ENCODE measurements at regions not wholly inside any gene's neighbourhood (a gene's known extent, or its start where the extent isn't known, plus 50 kb on each side); places are given as distances from the start of the nearest gene placed in this dataset.

- no peaks in the 10 kb centered on the region for H3K9me3 Mint-ChIP-seq (ENCODE audit: unreplicated experiment)
- H3K4me3 Mint-ChIP-seq (ENCODE audit: unreplicated experiment), result no peak overlapping the region
- H3K27ac Mint-ChIP-seq (ENCODE audit: unreplicated experiment), result no peak overlapping the region
- no peaks in the 10 kb centered on the region for H3K27me3 Mint-ChIP-seq (ENCODE audit: unreplicated experiment)
- H3K4me1 Mint-ChIP-seq (ENCODE audit: unreplicated experiment), result no peaks in the 10 kb centered on the region
- TF ChIP-seq, protein P1, sequence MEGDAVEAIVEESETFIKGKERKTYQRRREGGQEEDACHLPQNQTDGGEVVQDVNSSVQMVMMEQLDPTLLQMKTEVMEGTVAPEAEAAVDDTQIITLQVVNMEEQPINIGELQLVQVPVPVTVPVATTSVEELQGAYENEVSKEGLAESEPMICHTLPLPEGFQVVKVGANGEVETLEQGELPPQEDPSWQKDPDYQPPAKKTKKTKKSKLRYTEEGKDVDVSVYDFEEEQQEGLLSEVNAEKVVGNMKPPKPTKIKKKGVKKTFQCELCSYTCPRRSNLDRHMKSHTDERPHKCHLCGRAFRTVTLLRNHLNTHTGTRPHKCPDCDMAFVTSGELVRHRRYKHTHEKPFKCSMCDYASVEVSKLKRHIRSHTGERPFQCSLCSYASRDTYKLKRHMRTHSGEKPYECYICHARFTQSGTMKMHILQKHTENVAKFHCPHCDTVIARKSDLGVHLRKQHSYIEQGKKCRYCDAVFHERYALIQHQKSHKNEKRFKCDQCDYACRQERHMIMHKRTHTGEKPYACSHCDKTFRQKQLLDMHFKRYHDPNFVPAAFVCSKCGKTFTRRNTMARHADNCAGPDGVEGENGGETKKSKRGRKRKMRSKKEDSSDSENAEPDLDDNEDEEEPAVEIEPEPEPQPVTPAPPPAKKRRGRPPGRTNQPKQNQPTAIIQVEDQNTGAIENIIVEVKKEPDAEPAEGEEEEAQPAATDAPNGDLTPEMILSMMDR (IDR thresholded peaks at IDR 0.05; ENCODE audit: unreplicated experiment), result no peak
- DNase-seq (ENCODE audit: low spot score), result no peak
- no peaks in the 10 kb centered on the region for H3K36me3 Mint-ChIP-seq (ENCODE audit: low read depth, unreplicated experiment)
Measured at GRCh38 chr9:107144475-107144874, 138.6 kb upstream of the RAD23B start.

DNA sequence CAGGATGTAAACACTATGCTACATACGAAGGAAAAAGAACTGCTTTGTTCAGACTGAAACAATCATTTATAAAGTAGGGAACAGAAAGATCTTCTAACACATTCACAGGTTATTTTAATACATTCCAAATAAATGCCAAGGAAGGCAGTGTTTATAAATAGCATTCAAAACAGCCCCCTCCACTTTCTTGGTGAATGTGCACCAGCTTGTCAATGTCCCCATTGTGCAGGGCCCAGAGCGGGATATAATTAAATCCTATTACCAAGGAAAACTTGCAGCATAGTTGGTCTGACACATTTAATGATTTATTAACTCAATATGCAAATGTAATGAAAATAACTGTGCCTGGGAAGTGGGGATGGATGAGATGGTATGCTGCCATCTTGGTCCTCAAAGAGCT is 135.9 kb upstream of the RAD23B start:
- H3K27me3 Mint-ChIP-seq (ENCODE audit: unreplicated experiment), result no peaks in the 10 kb centered on the region
- no peak overlapping the region for H3K27ac Mint-ChIP-seq (ENCODE audit: unreplicated experiment)
- H3K4me1 Mint-ChIP-seq (ENCODE audit: unreplicated experiment), result no peaks in the 10 kb centered on the region
- H3K4me3 Mint-ChIP-seq (ENCODE audit: unreplicated experiment), result no peak overlapping the region
- TF ChIP-seq, protein P1 (IDR thresholded peaks at IDR 0.05; ENCODE audit: unreplicated experiment), result no peak
- H3K36me3 Mint-ChIP-seq (ENCODE audit: low read depth, unreplicated experiment), result no peaks in the 10 kb centered on the region
- H3K9me3 Mint-ChIP-seq (ENCODE audit: unreplicated experiment), result no peaks in the 10 kb centered on the region
- DNase-seq (ENCODE audit: low spot score), result no peak

DNA sequence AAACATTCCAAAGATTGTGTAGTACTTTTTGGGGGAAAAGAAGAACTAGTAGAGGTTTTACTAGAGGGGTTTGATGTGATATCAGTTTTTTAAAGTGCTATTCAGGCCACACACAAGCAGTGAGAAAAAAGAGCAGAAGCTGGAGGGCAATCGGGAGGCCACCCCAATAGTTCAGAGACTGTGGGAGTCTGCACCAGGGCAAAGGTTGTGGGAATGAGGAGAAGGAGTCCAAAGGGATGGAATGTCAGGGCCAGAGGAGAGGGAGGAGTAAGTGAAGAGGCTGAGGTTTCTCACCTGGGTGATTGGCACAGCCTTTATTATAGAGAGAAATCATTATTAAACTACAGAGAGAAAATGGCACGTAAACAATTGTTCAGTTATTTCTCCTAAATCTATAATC is 134.9 kb upstream of the RAD23B start:
- Mint-ChIP-seq H3K4me3 (ENCODE audit: unreplicated experiment) (no peak overlapping the region), H3K4me1 (ENCODE audit: unreplicated experiment) (no peaks in the 10 kb centered on the region), H3K36me3 (ENCODE audit: low read depth, unreplicated experiment) (no peaks in the 10 kb centered on the region), H3K27ac (ENCODE audit: unreplicated experiment) (no peak overlapping the region), H3K27me3 (ENCODE audit: unreplicated experiment) (no peaks in the 10 kb centered on the region), H3K9me3 (ENCODE audit: unreplicated experiment) (no peaks in the 10 kb centered on the region)
- TF ChIP-seq, protein P1 (IDR thresholded peaks at IDR 0.05; ENCODE audit: unreplicated experiment), result no peak
- DNase-seq (ENCODE audit: low spot score), result no peak

GRCh38 chr9:107149756-107150155 is 133.3 kb upstream of the RAD23B start:
- Mint-ChIP-seq H3K27me3 (ENCODE audit: unreplicated experiment) (no peaks in the 10 kb centered on the region), H3K4me1 (ENCODE audit: unreplicated experiment) (no peaks in the 10 kb centered on the region), H3K36me3 (ENCODE audit: low read depth, unreplicated experiment) (no peaks in the 10 kb centered on the region), H3K4me3 (ENCODE audit: unreplicated experiment) (no peak overlapping the region), H3K9me3 (ENCODE audit: unreplicated experiment) (no peaks in the 10 kb centered on the region), H3K27ac (ENCODE audit: unreplicated experiment) (no peak overlapping the region)
- no peak for DNase-seq (ENCODE audit: low spot score)
- TF ChIP-seq, protein P1 (IDR thresholded peaks at IDR 0.05; ENCODE audit: unreplicated experiment), result no peak

- H3K36me3 Mint-ChIP-seq (ENCODE audit: low read depth, unreplicated experiment), result no peaks in the 10 kb centered on the region
- TF ChIP-seq, protein P1 (IDR thresholded peaks at IDR 0.05; ENCODE audit: unreplicated experiment), result no peak
- no peak overlapping the region for H3K4me3 Mint-ChIP-seq (ENCODE audit: unreplicated experiment)
- no peaks in the 10 kb centered on the region for H3K27me3 Mint-ChIP-seq (ENCODE audit: unreplicated experiment)
- no peak for DNase-seq (ENCODE audit: low spot score)
- peaks cover under 1% of the 10 kb centered on the region for H3K4me1 Mint-ChIP-seq (ENCODE audit: unreplicated experiment)
- no peaks in the 10 kb centered on the region for H3K9me3 Mint-ChIP-seq (ENCODE audit: unreplicated experiment)
- H3K27ac Mint-ChIP-seq (ENCODE audit: unreplicated experiment), result no peak overlapping the region
Measured at GRCh38 chr9:107153336-107153735, 129.7 kb upstream of the RAD23B start.
